Karpas-422 (cell line): ENCODE measurements at regions not wholly inside any gene's neighbourhood (a gene's known extent, or its start where the extent isn't known, plus 50 kb on each side); places are given as distances from the start of the nearest gene placed in this dataset.

ENCODE experiments used
- DNase-seq: peaks from one replicate; pipeline ENCODE4 v3.0.0-alpha.2; 2015
- H2AFZ ChIP-seq: fragments of 200-600 bp; sonication (generic); 2 replicates; pipeline ENCODE4 v1.6.1; 2014; ENCODE audit warnings: antibody characterized with exemption, low read length, mixed read lengths
- H3K27ac ChIP-seq: fragments of 200-600 bp; sonication (generic); 2 replicates; pipeline ENCODE4 v1.5.1; 2014; ENCODE audit warnings: mild to moderate bottlenecking, low read length, moderate library complexity
- H3K27me3 ChIP-seq: fragments of 200-600 bp; sonication (generic); 2 replicates; pipeline ENCODE4 v1.6.1; 2014; ENCODE audit warnings: low read length, mixed read lengths
- H3K36me3 ChIP-seq: fragments of 200-600 bp; sonication (generic); 2 replicates; pipeline ENCODE4 v1.6.1; 2014; ENCODE audit warnings: low read length, mixed read lengths; ENCODE audit not compliant: insufficient read depth
- H3K4me1 ChIP-seq: fragments of 200-600 bp; sonication (generic); 2 replicates; pipeline ENCODE4 v1.6.1; 2014; ENCODE audit warnings: mild to moderate bottlenecking, low read length, mixed read lengths
- H3K4me2 ChIP-seq: fragments of 200-600 bp; sonication (generic); 2 replicates; pipeline ENCODE4 v1.6.1; 2014; ENCODE audit warnings: low read length, low read depth, mild to moderate bottlenecking; ENCODE audit not compliant: poor library complexity, severe bottlenecking
- H3K4me3 ChIP-seq: fragments of 200-600 bp; sonication (generic); 2 replicates; pipeline ENCODE4 v1.5.1; 2014; ENCODE audit warnings: mild to moderate bottlenecking, antibody characterized with exemption, low read length, mixed read lengths
- H3K79me2 ChIP-seq: fragments of 200-600 bp; sonication (generic); 2 replicates; pipeline ENCODE4 v1.6.1; 2014; ENCODE audit warnings: mild to moderate bottlenecking, low read length, mixed read lengths
- H3K9ac ChIP-seq: fragments of 200-600 bp; sonication (generic); 2 replicates; pipeline ENCODE4 v1.6.0; 2014; ENCODE audit warnings: low read length
- H3K9me2 ChIP-seq: fragments of 200-600 bp; sonication (generic), shearing (Covaris generic); replicated peaks from 2 replicates; pipeline ENCODE4 v1.6.0; 2014; ENCODE audit warnings: mild to moderate bottlenecking, low read length, moderate library complexity; ENCODE audit not compliant: insufficient read depth
- H3K9me3 ChIP-seq: fragments of 300-700, 200-600 bp; sonication (generic); 2 replicates; pipeline ENCODE4 v1.6.1; 2014; ENCODE audit warnings: low read length, mixed read lengths
- H4K20me1 ChIP-seq: fragments of 200-600 bp; sonication (generic); 2 replicates; pipeline ENCODE4 v1.6.1; 2014; ENCODE audit warnings: mild to moderate bottlenecking, antibody characterized with exemption, low read length, low read depth; ENCODE audit not compliant: insufficient read depth

GRCh38 chr1:4564051-4564450, 90.4 kb upstream of the AJAP1 start:
- no peaks in the 10 kb centered on the region for H4K20me1 ChIP-seq
- H3K9ac ChIP-seq, result no peak overlapping the region
- H3K9me2 ChIP-seq, result no peaks in the 10 kb centered on the region
- H3K4me1 ChIP-seq, result no peaks in the 10 kb centered on the region
- no peak overlapping the region for H2AFZ ChIP-seq
- no peaks in the 10 kb centered on the region for H3K79me2 ChIP-seq
- H3K27ac ChIP-seq, result no peak overlapping the region
- no peak for DNase-seq
- H3K27me3 ChIP-seq, result no peaks in the 10 kb centered on the region
- H3K36me3 ChIP-seq, result no peaks in the 10 kb centered on the region
- H3K4me2 ChIP-seq, result no peak overlapping the region
- H3K4me3 ChIP-seq, result no peak overlapping the region
- no peaks in the 10 kb centered on the region for H3K9me3 ChIP-seq

- Histone ChIP-seq H4K20me1 (no peaks in the 10 kb centered on the region), H3K4me1 (no peaks in the 10 kb centered on the region), H3K79me2 (no peaks in the 10 kb centered on the region), H3K9me2 (no peaks in the 10 kb centered on the region), H3K4me3 (no peak overlapping the region), H3K27me3 (no peaks in the 10 kb centered on the region), H3K36me3 (no peaks in the 10 kb centered on the region), H3K9me3 (no peaks in the 10 kb centered on the region), H3K4me2 (no peak overlapping the region), H3K9ac (no peak overlapping the region), H3K27ac (no peak overlapping the region), H2AFZ (no peak overlapping the region)
- no peak for DNase-seq
These were observed 89.2 kb upstream of the AJAP1 start for GRCh38 chr1:4565166-4565565.

GRCh38 chr1:4565801-4566449, 88.5 kb upstream of the AJAP1 start:
- Histone ChIP-seq H3K27me3 (no peaks in the 10 kb centered on the region), H3K4me1 (no peaks in the 10 kb centered on the region)

DNA sequence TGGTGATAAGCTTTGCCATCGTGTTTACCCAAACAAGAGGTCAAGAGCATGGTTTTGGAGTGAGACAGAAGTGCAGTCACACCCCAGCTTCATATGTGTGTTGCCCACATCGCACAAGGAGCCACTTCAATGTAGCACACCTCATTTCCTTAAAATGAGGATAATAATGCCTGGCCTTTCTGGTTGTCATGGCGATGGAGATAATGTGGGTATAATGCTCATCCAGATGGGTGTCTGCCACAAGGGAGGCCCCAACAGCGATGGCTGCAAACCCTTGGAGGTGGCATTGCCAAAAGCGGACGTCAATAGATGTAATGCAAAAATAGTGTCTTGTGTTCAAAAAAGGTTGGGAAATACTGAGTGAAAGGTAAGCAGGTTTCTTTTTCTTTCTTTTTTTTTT, 83.1 kb upstream of the AJAP1 start:
- H3K9ac ChIP-seq, result no peak overlapping the region
- H3K4me3 ChIP-seq, result no peak overlapping the region
- H3K4me1 ChIP-seq, result no peaks in the 10 kb centered on the region

More at GRCh38 chr1:4565801-4566449, 88.5 kb upstream of the AJAP1 start:
- no peaks in the 10 kb centered on the region for H3K79me2 ChIP-seq
- no peaks in the 10 kb centered on the region for H3K36me3 ChIP-seq
- no peaks in the 10 kb centered on the region for H3K9me2 ChIP-seq
- no peaks in the 10 kb centered on the region for H3K9me3 ChIP-seq
- H4K20me1 ChIP-seq, result no peaks in the 10 kb centered on the region
- no peak overlapping the region for H2AFZ ChIP-seq
- no peak overlapping the region for H3K4me3 ChIP-seq
- H3K4me2 ChIP-seq, result no peak overlapping the region
- H3K9ac ChIP-seq, result no peak overlapping the region
- no peak for DNase-seq
- no peak overlapping the region for H3K27ac ChIP-seq

DNA sequence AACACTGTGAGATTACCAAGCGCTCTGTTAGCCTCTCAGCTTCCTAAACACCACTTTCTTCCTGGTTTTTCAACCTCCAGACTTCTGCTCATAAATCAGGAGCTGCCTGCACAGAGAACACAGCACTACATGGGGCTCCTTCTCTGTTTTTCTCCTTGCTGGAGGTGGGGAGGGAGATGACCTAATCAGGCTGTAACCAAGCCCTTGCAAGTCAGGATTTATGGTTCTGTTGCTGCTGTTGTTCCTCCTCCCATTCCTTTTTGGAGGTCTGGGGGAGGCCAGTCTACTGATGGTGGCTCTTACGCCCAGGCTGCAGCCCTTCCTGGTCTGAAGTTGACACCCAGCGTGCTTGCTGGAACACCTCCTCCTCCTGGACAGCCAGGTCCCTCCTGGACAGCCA, 80.9 kb upstream of the AJAP1 start:
- Histone ChIP-seq H4K20me1 (no peaks in the 10 kb centered on the region), H3K4me2 (no peak overlapping the region), H3K36me3 (no peaks in the 10 kb centered on the region), H3K4me1 (no peaks in the 10 kb centered on the region), H3K27ac (no peak overlapping the region), H3K4me3 (no peak overlapping the region), H2AFZ (no peak overlapping the region), H3K27me3 (no peaks in the 10 kb centered on the region), H3K9ac (no peak overlapping the region), H3K79me2 (no peaks in the 10 kb centered on the region), H3K9me3 (no peaks in the 10 kb centered on the region), H3K9me2 (no peaks in the 10 kb centered on the region)
- DNase-seq, result no peak

More for the DNA sequence above, 83.1 kb upstream of the AJAP1 start:
- Histone ChIP-seq H3K9me2 (no peaks in the 10 kb centered on the region), H3K27me3 (no peaks in the 10 kb centered on the region), H2AFZ (no peak overlapping the region), H3K9me3 (no peaks in the 10 kb centered on the region), H3K79me2 (no peaks in the 10 kb centered on the region), H4K20me1 (no peaks in the 10 kb centered on the region), H3K36me3 (no peaks in the 10 kb centered on the region), H3K4me2 (no peak overlapping the region), H3K27ac (no peak overlapping the region)
- no peak for DNase-seq

GRCh38 chr1:4581807-4582206, 72.6 kb upstream of the AJAP1 start:
- H3K9me3 ChIP-seq, result no peaks in the 10 kb centered on the region
- H3K79me2 ChIP-seq, result no peaks in the 10 kb centered on the region
- no peaks in the 10 kb centered on the region for H3K27me3 ChIP-seq
- H3K9ac ChIP-seq, result no peak overlapping the region
- no peak for DNase-seq
- H3K4me2 ChIP-seq, result no peak overlapping the region
- no peak overlapping the region for H2AFZ ChIP-seq
- peaks cover 20% of the 10 kb centered on the region for H3K4me1 ChIP-seq
- no peaks in the 10 kb centered on the region for H3K36me3 ChIP-seq
- no peak overlapping the region for H3K4me3 ChIP-seq
- no peaks in the 10 kb centered on the region for H4K20me1 ChIP-seq
- no peak overlapping the region for H3K27ac ChIP-seq
- H3K9me2 ChIP-seq, result no peaks in the 10 kb centered on the region

GRCh38 chr1:4584449-4584848, 70.0 kb upstream of the AJAP1 start:
- no peaks in the 10 kb centered on the region for H3K9me2 ChIP-seq
- no peak overlapping the region for H3K9ac ChIP-seq
- H4K20me1 ChIP-seq, result no peaks in the 10 kb centered on the region
- no peaks in the 10 kb centered on the region for H3K27me3 ChIP-seq
- DNase-seq, result peak; percentile 60
- H3K9me3 ChIP-seq, result no peaks in the 10 kb centered on the region
- H3K27ac ChIP-seq, result no peak overlapping the region
- H3K4me3 ChIP-seq, result no peak overlapping the region
- no peak overlapping the region for H2AFZ ChIP-seq
- peaks cover 20% of the 10 kb centered on the region for H3K4me1 ChIP-seq
- H3K79me2 ChIP-seq, result no peaks in the 10 kb centered on the region
- no peaks in the 10 kb centered on the region for H3K36me3 ChIP-seq
- H3K4me2 ChIP-seq, result peak overlapping the region; percentile 48

- Histone ChIP-seq H3K27ac (no peak overlapping the region), H3K4me2 (peak overlapping the region; percentile 48), H3K4me1 (peaks cover 20% of the 10 kb centered on the region), H3K9me2 (no peaks in the 10 kb centered on the region), H3K36me3 (no peaks in the 10 kb centered on the region), H3K9me3 (no peaks in the 10 kb centered on the region), H3K27me3 (no peaks in the 10 kb centered on the region), H4K20me1 (no peaks in the 10 kb centered on the region), H2AFZ (no peak overlapping the region), H3K9ac (no peak overlapping the region), H3K4me3 (0 out of 2 replicates have a peak overlapping the region, but pooled peaks have one; percentile 10), H3K79me2 (no peaks in the 10 kb centered on the region)
- peak; percentile 80 for DNase-seq
These were observed 69.2 kb upstream of the AJAP1 start for GRCh38 chr1:4585216-4585615.
